ENCODE measurements at regions not wholly inside any gene's neighbourhood (a gene's known extent, or its start where the extent isn't known, plus 50 kb on each side); places are given as distances from the start of the nearest gene placed in this dataset.

DNA sequence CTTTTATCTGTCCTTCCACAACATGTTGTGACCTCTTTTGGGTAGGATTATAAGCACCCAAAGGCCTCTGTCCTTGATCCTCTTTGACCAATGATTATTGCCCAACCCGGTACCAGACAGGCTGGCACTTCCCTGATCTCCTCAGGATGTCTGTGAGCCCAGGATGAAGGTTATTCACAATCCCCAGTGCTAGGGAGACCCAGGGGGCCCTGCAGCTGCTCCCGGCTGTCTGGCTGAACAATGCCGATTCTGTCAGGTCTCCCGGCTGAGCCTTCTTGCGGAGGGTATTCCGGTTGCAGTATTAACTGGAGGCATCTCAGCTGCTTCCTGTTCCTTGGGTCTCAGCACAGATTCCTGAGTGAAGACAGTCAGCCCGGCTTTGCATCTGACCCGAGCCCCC lies 71.2 kb upstream of the CDON start:
- TF ChIP-seq, protein P1, sequence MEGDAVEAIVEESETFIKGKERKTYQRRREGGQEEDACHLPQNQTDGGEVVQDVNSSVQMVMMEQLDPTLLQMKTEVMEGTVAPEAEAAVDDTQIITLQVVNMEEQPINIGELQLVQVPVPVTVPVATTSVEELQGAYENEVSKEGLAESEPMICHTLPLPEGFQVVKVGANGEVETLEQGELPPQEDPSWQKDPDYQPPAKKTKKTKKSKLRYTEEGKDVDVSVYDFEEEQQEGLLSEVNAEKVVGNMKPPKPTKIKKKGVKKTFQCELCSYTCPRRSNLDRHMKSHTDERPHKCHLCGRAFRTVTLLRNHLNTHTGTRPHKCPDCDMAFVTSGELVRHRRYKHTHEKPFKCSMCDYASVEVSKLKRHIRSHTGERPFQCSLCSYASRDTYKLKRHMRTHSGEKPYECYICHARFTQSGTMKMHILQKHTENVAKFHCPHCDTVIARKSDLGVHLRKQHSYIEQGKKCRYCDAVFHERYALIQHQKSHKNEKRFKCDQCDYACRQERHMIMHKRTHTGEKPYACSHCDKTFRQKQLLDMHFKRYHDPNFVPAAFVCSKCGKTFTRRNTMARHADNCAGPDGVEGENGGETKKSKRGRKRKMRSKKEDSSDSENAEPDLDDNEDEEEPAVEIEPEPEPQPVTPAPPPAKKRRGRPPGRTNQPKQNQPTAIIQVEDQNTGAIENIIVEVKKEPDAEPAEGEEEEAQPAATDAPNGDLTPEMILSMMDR (tag by site-specific recombination; IDR thresholded peaks at IDR 0.05), result no peak
- TF ChIP-seq ZNF670 (tag by site-specific recombination; IDR thresholded peaks at IDR 0.05; ENCODE audit: low read depth) (no peak), ZNF174 (tag by site-specific recombination; IDR thresholded peaks at IDR 0.05) (no peak), KLF8 (tag by site-specific recombination; IDR thresholded peaks at IDR 0.05) (no peak), ZNF677 (tag by site-specific recombination; IDR thresholded peaks at IDR 0.05) (no peak), ZNF354C (tag by site-specific recombination; IDR thresholded peaks at IDR 0.05; ENCODE audit: borderline replicate concordance, low read depth) (no peak), ZBTB1 (tag by site-specific recombination; IDR thresholded peaks at IDR 0.05) (no peak), ZNF335 (tag by site-specific recombination; conservative IDR thresholded peaks at IDR 0.05) (no peak)
- TF ChIP-seq, protein P2, sequence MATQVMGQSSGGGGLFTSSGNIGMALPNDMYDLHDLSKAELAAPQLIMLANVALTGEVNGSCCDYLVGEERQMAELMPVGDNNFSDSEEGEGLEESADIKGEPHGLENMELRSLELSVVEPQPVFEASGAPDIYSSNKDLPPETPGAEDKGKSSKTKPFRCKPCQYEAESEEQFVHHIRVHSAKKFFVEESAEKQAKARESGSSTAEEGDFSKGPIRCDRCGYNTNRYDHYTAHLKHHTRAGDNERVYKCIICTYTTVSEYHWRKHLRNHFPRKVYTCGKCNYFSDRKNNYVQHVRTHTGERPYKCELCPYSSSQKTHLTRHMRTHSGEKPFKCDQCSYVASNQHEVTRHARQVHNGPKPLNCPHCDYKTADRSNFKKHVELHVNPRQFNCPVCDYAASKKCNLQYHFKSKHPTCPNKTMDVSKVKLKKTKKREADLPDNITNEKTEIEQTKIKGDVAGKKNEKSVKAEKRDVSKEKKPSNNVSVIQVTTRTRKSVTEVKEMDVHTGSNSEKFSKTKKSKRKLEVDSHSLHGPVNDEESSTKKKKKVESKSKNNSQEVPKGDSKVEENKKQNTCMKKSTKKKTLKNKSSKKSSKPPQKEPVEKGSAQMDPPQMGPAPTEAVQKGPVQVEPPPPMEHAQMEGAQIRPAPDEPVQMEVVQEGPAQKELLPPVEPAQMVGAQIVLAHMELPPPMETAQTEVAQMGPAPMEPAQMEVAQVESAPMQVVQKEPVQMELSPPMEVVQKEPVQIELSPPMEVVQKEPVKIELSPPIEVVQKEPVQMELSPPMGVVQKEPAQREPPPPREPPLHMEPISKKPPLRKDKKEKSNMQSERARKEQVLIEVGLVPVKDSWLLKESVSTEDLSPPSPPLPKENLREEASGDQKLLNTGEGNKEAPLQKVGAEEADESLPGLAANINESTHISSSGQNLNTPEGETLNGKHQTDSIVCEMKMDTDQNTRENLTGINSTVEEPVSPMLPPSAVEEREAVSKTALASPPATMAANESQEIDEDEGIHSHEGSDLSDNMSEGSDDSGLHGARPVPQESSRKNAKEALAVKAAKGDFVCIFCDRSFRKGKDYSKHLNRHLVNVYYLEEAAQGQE (tag by site-specific recombination; IDR thresholded peaks at IDR 0.05), result no peak
- TF ChIP-seq, protein P3, sequence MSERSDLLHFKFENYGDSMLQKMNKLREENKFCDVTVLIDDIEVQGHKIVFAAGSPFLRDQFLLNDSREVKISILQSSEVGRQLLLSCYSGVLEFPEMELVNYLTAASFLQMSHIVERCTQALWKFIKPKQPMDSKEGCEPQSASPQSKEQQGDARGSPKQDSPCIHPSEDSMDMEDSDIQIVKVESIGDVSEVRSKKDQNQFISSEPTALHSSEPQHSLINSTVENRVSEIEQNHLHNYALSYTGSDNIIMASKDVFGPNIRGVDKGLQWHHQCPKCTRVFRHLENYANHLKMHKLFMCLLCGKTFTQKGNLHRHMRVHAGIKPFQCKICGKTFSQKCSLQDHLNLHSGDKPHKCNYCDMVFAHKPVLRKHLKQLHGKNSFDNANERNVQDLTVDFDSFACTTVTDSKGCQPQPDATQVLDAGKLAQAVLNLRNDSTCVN (tag by site-specific recombination; optimal IDR thresholded peaks at IDR 0.05), result no peak
- TF ChIP-seq, protein P4, sequence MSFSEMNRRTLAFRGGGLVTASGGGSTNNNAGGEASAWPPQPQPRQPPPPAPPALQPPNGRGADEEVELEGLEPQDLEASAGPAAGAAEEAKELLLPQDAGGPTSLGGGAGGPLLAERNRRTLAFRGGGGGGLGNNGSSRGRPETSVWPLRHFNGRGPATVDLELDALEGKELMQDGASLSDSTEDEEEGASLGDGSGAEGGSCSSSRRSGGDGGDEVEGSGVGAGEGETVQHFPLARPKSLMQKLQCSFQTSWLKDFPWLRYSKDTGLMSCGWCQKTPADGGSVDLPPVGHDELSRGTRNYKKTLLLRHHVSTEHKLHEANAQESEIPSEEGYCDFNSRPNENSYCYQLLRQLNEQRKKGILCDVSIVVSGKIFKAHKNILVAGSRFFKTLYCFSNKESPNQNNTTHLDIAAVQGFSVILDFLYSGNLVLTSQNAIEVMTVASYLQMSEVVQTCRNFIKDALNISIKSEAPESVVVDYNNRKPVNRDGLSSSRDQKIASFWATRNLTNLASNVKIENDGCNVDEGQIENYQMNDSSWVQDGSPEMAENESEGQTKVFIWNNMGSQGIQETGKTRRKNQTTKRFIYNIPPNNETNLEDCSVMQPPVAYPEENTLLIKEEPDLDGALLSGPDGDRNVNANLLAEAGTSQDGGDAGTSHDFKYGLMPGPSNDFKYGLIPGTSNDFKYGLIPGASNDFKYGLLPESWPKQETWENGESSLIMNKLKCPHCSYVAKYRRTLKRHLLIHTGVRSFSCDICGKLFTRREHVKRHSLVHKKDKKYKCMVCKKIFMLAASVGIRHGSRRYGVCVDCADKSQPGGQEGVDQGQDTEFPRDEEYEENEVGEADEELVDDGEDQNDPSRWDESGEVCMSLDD (tag by site-specific recombination; IDR thresholded peaks at IDR 0.05), result no peak
- TF ChIP-seq, protein P5, sequence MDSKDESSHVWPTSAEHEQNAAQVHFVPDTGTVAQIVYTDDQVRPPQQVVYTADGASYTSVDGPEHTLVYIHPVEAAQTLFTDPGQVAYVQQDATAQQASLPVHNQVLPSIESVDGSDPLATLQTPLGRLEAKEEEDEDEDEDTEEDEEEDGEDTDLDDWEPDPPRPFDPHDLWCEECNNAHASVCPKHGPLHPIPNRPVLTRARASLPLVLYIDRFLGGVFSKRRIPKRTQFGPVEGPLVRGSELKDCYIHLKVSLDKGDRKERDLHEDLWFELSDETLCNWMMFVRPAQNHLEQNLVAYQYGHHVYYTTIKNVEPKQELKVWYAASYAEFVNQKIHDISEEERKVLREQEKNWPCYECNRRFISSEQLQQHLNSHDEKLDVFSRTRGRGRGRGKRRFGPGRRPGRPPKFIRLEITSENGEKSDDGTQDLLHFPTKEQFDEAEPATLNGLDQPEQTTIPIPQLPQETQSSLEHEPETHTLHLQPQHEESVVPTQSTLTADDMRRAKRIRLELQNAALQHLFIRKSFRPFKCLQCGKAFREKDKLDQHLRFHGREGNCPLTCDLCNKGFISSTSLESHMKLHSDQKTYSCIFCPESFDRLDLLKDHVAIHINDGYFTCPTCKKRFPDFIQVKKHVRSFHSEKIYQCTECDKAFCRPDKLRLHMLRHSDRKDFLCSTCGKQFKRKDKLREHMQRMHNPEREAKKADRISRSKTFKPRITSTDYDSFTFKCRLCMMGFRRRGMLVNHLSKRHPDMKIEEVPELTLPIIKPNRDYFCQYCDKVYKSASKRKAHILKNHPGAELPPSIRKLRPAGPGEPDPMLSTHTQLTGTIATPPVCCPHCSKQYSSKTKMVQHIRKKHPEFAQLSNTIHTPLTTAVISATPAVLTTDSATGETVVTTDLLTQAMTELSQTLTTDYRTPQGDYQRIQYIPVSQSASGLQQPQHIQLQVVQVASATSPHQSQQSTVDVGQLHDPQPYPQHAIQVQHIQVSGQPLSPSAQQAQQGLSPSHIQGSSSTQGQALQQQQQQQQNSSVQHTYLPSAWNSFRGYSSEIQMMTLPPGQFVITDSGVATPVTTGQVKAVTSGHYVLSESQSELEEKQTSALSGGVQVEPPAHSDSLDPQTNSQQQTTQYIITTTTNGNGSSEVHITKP (tag by site-specific recombination; IDR thresholded peaks at IDR 0.05), result no peak
- TF ChIP-seq, protein P6, sequence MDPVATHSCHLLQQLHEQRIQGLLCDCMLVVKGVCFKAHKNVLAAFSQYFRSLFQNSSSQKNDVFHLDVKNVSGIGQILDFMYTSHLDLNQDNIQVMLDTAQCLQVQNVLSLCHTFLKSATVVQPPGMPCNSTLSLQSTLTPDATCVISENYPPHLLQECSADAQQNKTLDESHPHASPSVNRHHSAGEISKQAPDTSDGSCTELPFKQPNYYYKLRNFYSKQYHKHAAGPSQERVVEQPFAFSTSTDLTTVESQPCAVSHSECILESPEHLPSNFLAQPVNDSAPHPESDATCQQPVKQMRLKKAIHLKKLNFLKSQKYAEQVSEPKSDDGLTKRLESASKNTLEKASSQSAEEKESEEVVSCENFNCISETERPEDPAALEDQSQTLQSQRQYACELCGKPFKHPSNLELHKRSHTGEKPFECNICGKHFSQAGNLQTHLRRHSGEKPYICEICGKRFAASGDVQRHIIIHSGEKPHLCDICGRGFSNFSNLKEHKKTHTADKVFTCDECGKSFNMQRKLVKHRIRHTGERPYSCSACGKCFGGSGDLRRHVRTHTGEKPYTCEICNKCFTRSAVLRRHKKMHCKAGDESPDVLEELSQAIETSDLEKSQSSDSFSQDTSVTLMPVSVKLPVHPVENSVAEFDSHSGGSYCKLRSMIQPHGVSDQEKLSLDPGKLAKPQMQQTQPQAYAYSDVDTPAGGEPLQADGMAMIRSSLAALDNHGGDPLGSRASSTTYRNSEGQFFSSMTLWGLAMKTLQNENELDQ (tag by site-specific recombination; IDR thresholded peaks at IDR 0.05; ENCODE audit: low read depth), result no peak

All from HEK293 (cell line).